ENCODE measurements at regions not wholly inside any gene's neighbourhood (a gene's known extent, or its start where the extent isn't known, plus 50 kb on each side); places are given as distances from the start of the nearest gene placed in this dataset.

DNA sequence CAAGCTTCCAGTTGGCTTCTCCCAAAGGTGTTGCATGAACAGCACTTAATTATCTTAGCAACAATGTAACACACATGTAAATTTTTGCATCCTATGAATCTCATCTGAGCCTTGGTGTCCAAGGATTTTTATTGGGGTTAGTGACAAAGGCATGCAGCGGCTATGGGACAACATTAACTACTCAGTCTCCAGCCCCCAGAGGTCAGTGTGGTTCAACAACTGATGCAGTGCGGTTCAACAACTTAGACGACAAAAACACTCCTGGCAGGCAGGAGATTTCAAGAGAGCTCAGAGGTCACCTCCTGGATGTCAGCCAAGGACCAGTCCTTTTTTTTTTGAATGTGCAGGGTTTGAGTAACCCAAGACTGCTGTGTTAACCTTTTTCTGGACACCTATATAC lies 77.5 kb upstream of the HMCN1 start:
- TF ChIP-seq, protein P1, sequence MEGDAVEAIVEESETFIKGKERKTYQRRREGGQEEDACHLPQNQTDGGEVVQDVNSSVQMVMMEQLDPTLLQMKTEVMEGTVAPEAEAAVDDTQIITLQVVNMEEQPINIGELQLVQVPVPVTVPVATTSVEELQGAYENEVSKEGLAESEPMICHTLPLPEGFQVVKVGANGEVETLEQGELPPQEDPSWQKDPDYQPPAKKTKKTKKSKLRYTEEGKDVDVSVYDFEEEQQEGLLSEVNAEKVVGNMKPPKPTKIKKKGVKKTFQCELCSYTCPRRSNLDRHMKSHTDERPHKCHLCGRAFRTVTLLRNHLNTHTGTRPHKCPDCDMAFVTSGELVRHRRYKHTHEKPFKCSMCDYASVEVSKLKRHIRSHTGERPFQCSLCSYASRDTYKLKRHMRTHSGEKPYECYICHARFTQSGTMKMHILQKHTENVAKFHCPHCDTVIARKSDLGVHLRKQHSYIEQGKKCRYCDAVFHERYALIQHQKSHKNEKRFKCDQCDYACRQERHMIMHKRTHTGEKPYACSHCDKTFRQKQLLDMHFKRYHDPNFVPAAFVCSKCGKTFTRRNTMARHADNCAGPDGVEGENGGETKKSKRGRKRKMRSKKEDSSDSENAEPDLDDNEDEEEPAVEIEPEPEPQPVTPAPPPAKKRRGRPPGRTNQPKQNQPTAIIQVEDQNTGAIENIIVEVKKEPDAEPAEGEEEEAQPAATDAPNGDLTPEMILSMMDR (conservative IDR thresholded peaks at IDR 0.05; ENCODE audit: low read depth, low read length), result no peak
- TF ChIP-seq EZH2 (IDR thresholded peaks at IDR 0.05; ENCODE audit: low read length, unreplicated experiment) (no peak), EZH2phosphoT487 (IDR thresholded peaks at IDR 0.05; ENCODE audit: borderline replicate concordance, low read length) (no peak)
- no TSS peak for BruUV-seq (replicated peaks)
- H3K79me2 ChIP-seq (ENCODE audit: low read length), result no peaks in the 10 kb centered on the region
- no peaks in the 10 kb centered on the region for H3K9me2 ChIP-seq (replicated peaks; ENCODE audit: low read length)
- H3K4me3 ChIP-seq (ENCODE audit: low read length), result no peak overlapping the region
- H3K9me3 ChIP-seq (ENCODE audit: low read length), result no peaks in the 10 kb centered on the region
- intact Hi-C loops (cut with micrococcal nuclease), result no loop called here
- no peak overlapping the region for H3K27ac ChIP-seq (ENCODE audit: low read length)
- ChIA-PET CTCF (no interaction called here), POLR2A (ENCODE audit: unreplicated experiment) (no interaction called here)
- no peak overlapping the region for H3K4me2 ChIP-seq (ENCODE audit: low read length)
- no peak overlapping the region for H3K9ac ChIP-seq (ENCODE audit: low read length)
- no peaks in the 10 kb centered on the region for H3K27me3 ChIP-seq (ENCODE audit: low read length)
- no peaks in the 10 kb centered on the region for H3K36me3 ChIP-seq (ENCODE audit: low read depth, low read length)
- no peak for DNase-seq
- no peaks in the 10 kb centered on the region for H4K20me1 ChIP-seq (ENCODE audit: low read length)
- no peaks in the 10 kb centered on the region for H3K4me1 ChIP-seq (ENCODE audit: insufficient read depth, low read length)
- H2AFZ ChIP-seq (ENCODE audit: low read length), result no peak overlapping the region
- no peaks in the 10 kb centered on the region for H3F3A ChIP-seq (ENCODE audit: low read length, unreplicated experiment)
- ATAC-seq, result no peak

DNA sequence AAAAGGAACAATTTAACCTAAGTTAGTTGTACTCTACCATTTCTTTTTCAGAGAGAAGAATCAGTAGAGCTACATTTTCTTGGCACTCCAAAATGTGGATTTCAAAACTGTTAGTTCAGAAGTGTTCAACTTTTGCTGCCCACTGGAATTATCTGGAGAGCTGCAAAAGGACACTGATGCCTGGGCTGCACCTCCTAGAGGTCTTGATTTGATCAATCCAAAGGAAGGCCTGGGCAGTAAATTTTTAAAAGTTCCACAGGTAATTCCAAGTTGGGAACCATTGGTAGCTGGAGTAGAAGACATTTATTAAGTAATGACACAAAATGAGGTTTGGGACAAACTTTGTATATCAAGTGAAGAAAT lies 79.3 kb upstream of the HMCN1 start:
- TF ChIP-seq EZH2 (IDR thresholded peaks at IDR 0.05; ENCODE audit: low read length, unreplicated experiment), result no peak
- TF ChIP-seq, protein P1 (conservative IDR thresholded peaks at IDR 0.05; ENCODE audit: low read depth, low read length), result no peak
- TF ChIP-seq EZH2phosphoT487 (IDR thresholded peaks at IDR 0.05; ENCODE audit: borderline replicate concordance, low read length), result no peak
- intact Hi-C loops (cut with micrococcal nuclease), result no loop called here
- no peaks in the 10 kb centered on the region for H3K9me2 ChIP-seq (replicated peaks; ENCODE audit: low read length)
- no peaks in the 10 kb centered on the region for H3K79me2 ChIP-seq (ENCODE audit: low read length)
- no peak overlapping the region for H3K4me2 ChIP-seq (ENCODE audit: low read length)
- no peaks in the 10 kb centered on the region for H3K36me3 ChIP-seq (ENCODE audit: low read depth, low read length)
- no peak overlapping the region for H3K4me3 ChIP-seq (ENCODE audit: low read length)
- CTCF ChIA-PET, result no interaction called here
- DNase-seq (no peak), ATAC-seq (no peak)
- H3K27me3 ChIP-seq (ENCODE audit: low read length), result no peaks in the 10 kb centered on the region
- H3K4me1 ChIP-seq (ENCODE audit: insufficient read depth, low read length), result no peaks in the 10 kb centered on the region
- H2AFZ ChIP-seq (ENCODE audit: low read length), result no peak overlapping the region
- no peaks in the 10 kb centered on the region for H4K20me1 ChIP-seq (ENCODE audit: low read length)
- no peaks in the 10 kb centered on the region for H3F3A ChIP-seq (ENCODE audit: low read length, unreplicated experiment)
- H3K27ac ChIP-seq (ENCODE audit: low read length), result no peak overlapping the region
- POLR2A ChIA-PET (ENCODE audit: unreplicated experiment), result no interaction called here
- H3K9me3 ChIP-seq (ENCODE audit: low read length), result no peaks in the 10 kb centered on the region
- no TSS peak for BruUV-seq (replicated peaks)
- H3K9ac ChIP-seq (ENCODE audit: low read length), result no peak overlapping the region

DNA sequence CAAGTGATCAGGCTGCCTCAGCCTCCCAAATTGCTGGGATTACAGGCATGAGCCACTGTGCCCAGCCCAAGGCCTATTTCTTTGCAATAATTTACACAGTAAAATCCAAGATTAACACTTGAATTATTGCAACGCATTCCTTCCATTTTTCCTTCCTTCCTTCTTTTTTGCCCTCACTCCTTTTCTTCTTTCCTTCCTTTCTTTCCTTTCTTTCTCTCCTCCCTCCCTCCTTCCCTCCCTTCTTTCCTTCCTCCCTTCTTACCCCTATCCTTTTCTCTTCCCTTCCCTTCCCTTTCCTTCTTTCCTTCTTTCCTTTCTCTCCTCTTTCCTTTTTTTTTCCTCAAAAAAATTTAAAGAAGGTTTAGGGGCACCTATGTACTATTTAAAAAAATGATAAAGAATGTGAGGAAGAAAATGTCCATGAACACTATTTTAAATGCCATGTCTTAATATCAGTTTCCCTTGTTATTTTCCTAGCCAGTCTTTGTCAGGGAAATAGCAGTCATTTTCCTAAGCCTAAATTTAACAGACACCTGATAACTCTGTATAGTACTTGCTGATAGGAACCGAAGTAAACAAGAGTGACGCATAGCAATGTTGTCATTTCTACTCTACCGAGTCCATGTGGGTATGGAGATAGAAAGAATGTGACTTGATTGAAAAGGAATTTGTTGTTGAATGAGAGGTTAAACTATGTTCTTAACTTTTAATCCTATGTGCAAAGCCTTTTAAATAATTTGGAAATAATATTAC lies 79.8 kb upstream of the HMCN1 start:
- POLR2A ChIA-PET (ENCODE audit: unreplicated experiment), result no interaction called here

More for the DNA sequence above, 79.8 kb upstream of the HMCN1 start:
- Histone ChIP-seq H3K9me2 (replicated peaks; ENCODE audit: low read length) (no peaks in the 10 kb centered on the region), H3K4me1 (ENCODE audit: insufficient read depth, low read length) (no peaks in the 10 kb centered on the region), H4K20me1 (ENCODE audit: low read length) (no peaks in the 10 kb centered on the region), H3K9ac (ENCODE audit: low read length) (no peak overlapping the region), H3K79me2 (ENCODE audit: low read length) (no peaks in the 10 kb centered on the region), H3K4me2 (ENCODE audit: low read length) (no peak overlapping the region), H3K4me3 (ENCODE audit: low read length) (no peak overlapping the region), H3K9me3 (ENCODE audit: low read length) (no peaks in the 10 kb centered on the region), H3K27ac (ENCODE audit: low read length) (no peak overlapping the region), H3K36me3 (ENCODE audit: low read depth, low read length) (no peaks in the 10 kb centered on the region), H2AFZ (ENCODE audit: low read length) (no peak overlapping the region), H3F3A (ENCODE audit: low read length, unreplicated experiment) (no peaks in the 10 kb centered on the region), H3K27me3 (ENCODE audit: low read length) (no peaks in the 10 kb centered on the region)
- DNase-seq (no peak), ATAC-seq (no peak)
- CTCF ChIA-PET, result no interaction called here
- no TSS peak for BruUV-seq (replicated peaks)
- intact Hi-C loops (cut with micrococcal nuclease), result no loop called here
- TF ChIP-seq EZH2 (IDR thresholded peaks at IDR 0.05; ENCODE audit: low read length, unreplicated experiment) (no peak), EZH2phosphoT487 (IDR thresholded peaks at IDR 0.05; ENCODE audit: borderline replicate concordance, low read length) (no peak)
- TF ChIP-seq, protein P1 (conservative IDR thresholded peaks at IDR 0.05; ENCODE audit: low read depth, low read length), result no peak

Measured in PC-3 (cell line).